Keratinocyte (primary cell): ENCODE measurements at regions not wholly inside any gene's neighbourhood (a gene's known extent, or its start where the extent isn't known, plus 50 kb on each side); places are given as distances from the start of the nearest gene placed in this dataset.

Experiments used
- DNase-seq: peaks from one replicate; pipeline ENCODE4 v3.0.0-alpha.2; 2011; ENCODE audit warnings: low read depth, missing footprints, low spot score
- FAIRE-seq: peaks from 2 replicates; lab custom pipeline; 2011; peaks lifted over from hg19 to GRCh38; lab: Jason Lieb, UNC
- H2AFZ ChIP-seq: 2 replicates; pipeline ENCODE4 v1.6.0; 2012; ENCODE audit warnings: low read length, control low read depth, inconsistent platforms; ENCODE audit not compliant: control insufficient read depth
- H3K27ac ChIP-seq: 2 replicates; pipeline ENCODE4 v1.5.1; 2011; ENCODE audit warnings: low read length; ENCODE audit not compliant: control insufficient read depth, insufficient read depth
- H3K27me3 ChIP-seq: 3 replicates; pipeline ENCODE4 v1.6.0; 2011; ENCODE audit warnings: low read length; ENCODE audit not compliant: control insufficient read depth, insufficient read depth; ENCODE audit errors: extremely low read depth
- H3K36me3 ChIP-seq, 2 experiments: 2 replicates in 1 of 2; 3 replicates in 1 of 2; pipeline ENCODE4 v1.5.1; 2011; ENCODE audit warnings: low read length in 2 of 2, mild to moderate bottlenecking in 1 of 2; ENCODE audit not compliant: control insufficient read depth in 2 of 2, insufficient read depth in 2 of 2; ENCODE audit errors: extremely low read depth in 1 of 2
- H3K4me1 ChIP-seq: 3 replicates; pipeline ENCODE4 v1.5.1; 2011; ENCODE audit warnings: low read length; ENCODE audit not compliant: control insufficient read depth, insufficient read depth; ENCODE audit errors: extremely low read depth
- H3K4me2 ChIP-seq: 3 replicates; pipeline ENCODE4 v1.6.0; 2011; ENCODE audit warnings: low read depth, low read length; ENCODE audit not compliant: control insufficient read depth, insufficient read depth; ENCODE audit errors: extremely low read depth
- H3K4me3 ChIP-seq, 3 experiments: fragments of 200-600 bp in 1 of 3; sonication (generic) in 1 of 3; 2 replicates in 2 of 3; 3 replicates in 1 of 3; pipeline ENCODE4 v1.5.1; 2011 to 2016; ENCODE audit warnings: low read length in 3 of 3, mild to moderate bottlenecking in 3 of 3, control low read depth in 2 of 3, inconsistent platforms in 1 of 3, low read depth in 1 of 3, mixed read lengths in 1 of 3, mixed run types in 1 of 3, moderate library complexity in 1 of 3; ENCODE audit not compliant: control insufficient read depth in 2 of 3, insufficient read depth in 2 of 3; ENCODE audit errors: extremely low read depth in 1 of 3
- H3K79me2 ChIP-seq: 2 replicates; pipeline ENCODE4 v1.6.0; 2012; ENCODE audit warnings: low read length; ENCODE audit not compliant: control insufficient read depth, insufficient read depth
- H3K9ac ChIP-seq: 3 replicates; pipeline ENCODE4 v1.6.0; 2011; ENCODE audit warnings: low read length; ENCODE audit not compliant: control insufficient read depth, insufficient read depth; ENCODE audit errors: extremely low read depth
- H3K9me1 ChIP-seq: 3 replicates; pipeline ENCODE4 v1.6.0; 2011; ENCODE audit warnings: low read length; ENCODE audit not compliant: control insufficient read depth, insufficient read depth; ENCODE audit errors: extremely low read depth
- H3K9me3 ChIP-seq: 2 replicates; pipeline ENCODE4 v1.5.1; 2012; ENCODE audit warnings: low read depth, low read length; ENCODE audit not compliant: control insufficient read depth
- H4K20me1 ChIP-seq: 3 replicates; pipeline ENCODE4 v1.6.0; 2011; ENCODE audit warnings: low read length; ENCODE audit not compliant: control insufficient read depth, insufficient read depth; ENCODE audit errors: extremely low read depth
- EZH2 ChIP-seq: IDR thresholded peaks from one replicate; pipeline ENCODE4 v1.6.1; 2012; ENCODE audit warnings: inconsistent platforms, mild to moderate bottlenecking, low read length, moderate library complexity
- dilution Hi-C: fragments of 300-500 bp; cut with MboI; formaldehyde crosslinking; loops from one replicate; pipeline ENCODE4 v1.7.0; 2020; ENCODE audit warnings: low sequenced_read_pairs; ENCODE audit not compliant: extremely low pct_ligation_motif_present
- TF ChIP-seq, protein P1 (sequence below), 3 experiments: IDR thresholded peaks in 1 of 3; conservative IDR thresholded peaks in 1 of 3; optimal IDR thresholded peaks in 1 of 3; 2 replicates in 2 of 3; 3 replicates in 1 of 3; pipeline versions ENCODE3 to v1.5.1; 2011; ENCODE audit warnings: low read length in 3 of 3, mild to moderate bottlenecking in 3 of 3, moderate library complexity in 2 of 3, control low read depth in 1 of 3, inconsistent platforms in 1 of 3; ENCODE audit not compliant: insufficient read depth in 2 of 3; ENCODE audit errors: extremely low read depth in 1 of 3

DNA sequence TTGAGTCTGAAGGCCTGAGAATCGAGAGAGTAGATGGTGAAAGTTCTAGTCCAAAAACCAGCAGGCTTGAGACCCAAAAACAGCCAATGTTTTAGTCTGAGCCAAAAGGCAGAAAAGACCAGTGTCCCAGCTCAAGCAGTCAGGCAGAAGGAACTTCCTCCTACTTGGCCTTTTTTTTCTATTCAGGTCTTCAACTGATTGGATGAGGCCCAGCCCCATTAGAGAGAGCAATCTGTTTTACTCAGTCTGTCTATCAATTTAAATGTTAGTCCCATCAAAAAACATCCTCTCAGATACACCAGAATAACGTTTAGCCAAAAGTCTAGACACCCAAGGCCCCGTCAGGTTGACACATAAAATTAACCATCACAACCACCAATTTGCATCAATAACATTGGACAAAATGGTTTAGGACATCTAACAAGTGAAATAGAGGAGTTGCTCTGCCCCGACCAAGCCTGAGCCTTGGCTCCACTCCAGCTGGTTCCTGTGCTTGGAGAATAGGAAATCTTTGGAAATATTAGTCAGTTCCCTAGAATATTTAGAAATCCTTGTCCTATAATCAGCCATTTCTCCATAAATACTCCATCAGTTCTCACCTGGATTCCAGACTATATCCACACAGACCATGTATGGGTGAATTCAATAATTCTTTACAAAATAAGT is 51.4 kb upstream of the LIPC start:
- Histone ChIP-seq H3K9me1 (no peaks in the 10 kb centered on the region), H3K79me2 (no peaks in the 10 kb centered on the region), H3K4me2 (no peak overlapping the region), H3K9me3 (no peaks in the 10 kb centered on the region), H3K36me3 (no peaks in the 10 kb centered on the region), H3K4me3 (no peak overlapping the region), H3K27ac (no peak overlapping the region), H4K20me1 (no peaks in the 10 kb centered on the region), H3K27me3 (no peaks in the 10 kb centered on the region), H2AFZ (no peak overlapping the region), H3K4me1 (no peaks in the 10 kb centered on the region), H3K9ac (no peak overlapping the region)
- no peak for FAIRE-seq
- DNase-seq, result no peak
- TF ChIP-seq EZH2, result no peak
- TF ChIP-seq, protein P1, sequence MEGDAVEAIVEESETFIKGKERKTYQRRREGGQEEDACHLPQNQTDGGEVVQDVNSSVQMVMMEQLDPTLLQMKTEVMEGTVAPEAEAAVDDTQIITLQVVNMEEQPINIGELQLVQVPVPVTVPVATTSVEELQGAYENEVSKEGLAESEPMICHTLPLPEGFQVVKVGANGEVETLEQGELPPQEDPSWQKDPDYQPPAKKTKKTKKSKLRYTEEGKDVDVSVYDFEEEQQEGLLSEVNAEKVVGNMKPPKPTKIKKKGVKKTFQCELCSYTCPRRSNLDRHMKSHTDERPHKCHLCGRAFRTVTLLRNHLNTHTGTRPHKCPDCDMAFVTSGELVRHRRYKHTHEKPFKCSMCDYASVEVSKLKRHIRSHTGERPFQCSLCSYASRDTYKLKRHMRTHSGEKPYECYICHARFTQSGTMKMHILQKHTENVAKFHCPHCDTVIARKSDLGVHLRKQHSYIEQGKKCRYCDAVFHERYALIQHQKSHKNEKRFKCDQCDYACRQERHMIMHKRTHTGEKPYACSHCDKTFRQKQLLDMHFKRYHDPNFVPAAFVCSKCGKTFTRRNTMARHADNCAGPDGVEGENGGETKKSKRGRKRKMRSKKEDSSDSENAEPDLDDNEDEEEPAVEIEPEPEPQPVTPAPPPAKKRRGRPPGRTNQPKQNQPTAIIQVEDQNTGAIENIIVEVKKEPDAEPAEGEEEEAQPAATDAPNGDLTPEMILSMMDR (optimal IDR thresholded peaks at IDR 0.05 in 1 of 3, IDR thresholded peaks at IDR 0.05 in 1 of 3, conservative IDR thresholded peaks at IDR 0.05 in 1 of 3; ENCODE audit: extremely low read depth in 1 of 3, insufficient read depth in 2 of 3, low read length in 3 of 3), result no peak
- dilution Hi-C loops, result no loop called here

DNA sequence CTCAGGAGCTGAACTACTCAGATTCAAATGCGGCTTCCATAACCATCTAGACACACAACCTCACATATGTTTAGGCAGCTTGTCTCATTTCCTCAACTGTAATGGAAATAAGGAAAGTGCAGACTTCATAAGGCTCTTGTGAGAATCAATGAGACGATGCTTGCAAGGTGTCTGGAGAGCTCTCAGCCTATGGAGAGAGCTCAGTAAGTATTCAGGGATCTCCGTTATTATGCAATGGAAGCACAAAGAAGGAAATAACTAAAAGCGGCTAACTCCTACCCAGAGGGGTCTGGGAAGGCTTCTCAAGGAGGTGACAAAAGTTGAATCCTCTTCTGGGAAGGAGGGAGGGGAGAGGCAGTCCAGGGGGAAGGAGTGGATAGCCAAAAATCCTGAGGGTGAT is 50.1 kb upstream of the LIPC start:
- TF ChIP-seq, protein P1 (optimal IDR thresholded peaks at IDR 0.05 in 1 of 3, IDR thresholded peaks at IDR 0.05 in 1 of 3, conservative IDR thresholded peaks at IDR 0.05 in 1 of 3; ENCODE audit: extremely low read depth in 1 of 3, insufficient read depth in 2 of 3, low read length in 3 of 3), result no peak
- TF ChIP-seq EZH2, result no peak
- no peaks in the 10 kb centered on the region for H3K9me1 ChIP-seq
- DNase-seq, result no peak
- H3K27me3 ChIP-seq, result no peaks in the 10 kb centered on the region
- H2AFZ ChIP-seq, result no peak overlapping the region
- H3K4me2 ChIP-seq, result no peak overlapping the region
- H3K36me3 ChIP-seq, result no peaks in the 10 kb centered on the region
- no peak for FAIRE-seq
- no peak overlapping the region for H3K4me3 ChIP-seq
- no peak overlapping the region for H3K27ac ChIP-seq
- dilution Hi-C loops, result no loop called here
- no peaks in the 10 kb centered on the region for H3K9me3 ChIP-seq
- no peaks in the 10 kb centered on the region for H4K20me1 ChIP-seq
- H3K9ac ChIP-seq, result no peak overlapping the region
- H3K79me2 ChIP-seq, result no peaks in the 10 kb centered on the region
- H3K4me1 ChIP-seq, result no peaks in the 10 kb centered on the region
